Effector CD8-positive, alpha-beta T cell (primary cell): ENCODE measurements at regions not wholly inside any gene's neighbourhood (a gene's known extent, or its start where the extent isn't known, plus 50 kb on each side); places are given as distances from the start of the nearest gene placed in this dataset.
"Not testable (repeated sequence)": the region's sequence is repeated elsewhere in the genome, so short reads cannot be mapped to it uniquely, and the experiment has no call there.

Experiments
- DNase-seq: peaks from one replicate; lab custom pipeline; 2025; lab: John Stamatoyannopoulos, UW

DNA sequence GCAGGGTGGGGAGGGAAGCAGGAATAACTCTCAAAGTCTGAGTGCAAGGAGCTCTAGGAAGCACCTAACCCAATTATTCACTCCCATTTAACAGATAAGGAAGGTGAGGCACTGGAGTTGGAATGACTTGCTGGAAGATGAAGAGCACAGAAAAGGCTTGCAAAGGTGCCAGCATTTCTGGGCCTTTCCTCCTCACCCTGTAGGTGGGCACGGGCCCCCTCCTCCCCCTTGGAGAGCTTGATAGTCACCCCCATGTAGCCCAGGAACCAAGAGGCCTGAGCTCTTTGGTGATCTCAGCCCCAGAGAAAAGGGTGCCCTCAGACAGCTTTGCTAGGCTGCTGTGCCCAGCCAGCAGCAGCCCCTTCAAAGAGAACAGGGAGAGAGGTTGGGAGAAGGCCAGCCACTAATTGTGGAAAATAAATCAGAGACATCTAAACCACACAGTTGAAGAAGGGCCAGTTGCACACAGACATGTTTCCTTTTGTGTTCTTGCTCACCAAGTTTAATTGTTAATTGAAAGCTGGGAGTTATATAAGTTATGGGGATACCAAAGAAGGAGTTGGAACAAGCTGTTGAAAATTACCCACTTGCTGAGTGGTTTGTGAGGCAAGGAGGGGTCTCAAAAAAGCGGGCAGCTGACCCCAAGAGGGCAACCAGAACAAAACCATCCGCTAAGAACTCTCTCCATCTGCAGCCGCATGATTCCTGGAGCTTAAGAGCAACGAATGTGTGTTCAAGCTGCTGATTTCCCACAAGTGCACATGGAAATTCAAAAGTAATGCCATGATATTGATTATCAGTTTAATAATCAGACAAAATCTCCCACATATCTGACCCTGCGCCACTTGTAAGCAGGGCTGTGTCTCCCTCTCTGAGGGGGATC is 77.0 kb downstream of the MRPL14 start:
- no peak for DNase-seq

DNA sequence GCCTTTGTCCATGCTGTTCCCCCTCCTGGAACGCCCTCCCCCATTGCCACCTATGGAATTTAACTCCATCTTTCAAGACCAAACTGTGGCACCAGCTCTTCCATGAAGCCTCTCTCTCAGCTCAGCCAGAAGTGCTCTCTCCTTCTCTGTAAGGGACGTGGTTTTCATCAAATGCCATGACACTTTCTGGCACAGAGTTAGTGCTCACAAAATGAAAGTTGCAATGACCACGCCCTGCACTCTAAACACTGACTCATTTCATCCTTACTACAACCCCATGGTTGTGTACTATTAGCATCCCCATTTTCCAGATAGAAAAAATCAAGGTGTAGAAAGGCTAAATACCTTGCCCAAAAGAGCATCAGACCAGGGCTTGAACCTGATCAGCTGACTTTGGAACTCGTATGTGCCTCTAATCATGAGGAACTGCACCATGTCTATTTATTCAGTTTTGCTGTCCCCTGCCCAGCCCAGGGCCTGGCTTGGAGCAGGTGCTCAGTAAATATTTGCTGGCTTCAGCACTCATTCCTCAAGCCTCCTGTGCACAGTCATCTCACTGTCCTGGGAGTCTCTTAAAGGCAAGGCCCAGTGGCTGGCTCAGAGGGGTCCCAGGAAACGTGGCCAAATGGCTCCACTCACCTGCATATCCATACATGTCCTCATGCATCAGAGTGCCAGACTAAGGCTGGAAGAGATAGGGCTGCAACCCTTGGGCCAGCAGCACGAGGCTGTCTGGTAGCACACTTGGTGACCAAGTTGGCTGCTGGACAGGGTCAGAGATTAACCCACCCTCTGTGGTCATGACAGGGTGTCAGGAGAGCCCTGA is 77.9 kb downstream of the MRPL14 start:
- DNase-seq = no peak

DNA sequence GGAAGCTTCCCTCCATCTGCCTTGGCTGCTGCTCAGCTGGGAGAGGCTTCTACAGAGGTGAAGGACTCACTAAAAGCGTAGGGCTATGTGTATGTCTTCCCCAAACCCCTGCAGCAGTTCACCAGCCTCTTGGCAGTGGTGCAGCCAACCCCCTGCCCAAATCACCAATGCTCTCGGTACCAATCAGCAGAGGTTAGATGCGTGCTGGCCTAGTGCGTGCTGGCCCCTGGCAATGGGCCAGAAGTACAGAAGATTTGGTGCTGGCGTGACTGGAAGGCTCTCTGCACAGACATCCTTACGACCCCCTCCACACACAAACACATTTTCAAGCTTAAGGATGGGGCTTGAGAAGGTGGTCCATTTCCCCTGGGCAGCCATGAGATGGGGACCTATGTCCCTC is 79.0 kb downstream of the MRPL14 start:
- DNase-seq = no peak

DNA sequence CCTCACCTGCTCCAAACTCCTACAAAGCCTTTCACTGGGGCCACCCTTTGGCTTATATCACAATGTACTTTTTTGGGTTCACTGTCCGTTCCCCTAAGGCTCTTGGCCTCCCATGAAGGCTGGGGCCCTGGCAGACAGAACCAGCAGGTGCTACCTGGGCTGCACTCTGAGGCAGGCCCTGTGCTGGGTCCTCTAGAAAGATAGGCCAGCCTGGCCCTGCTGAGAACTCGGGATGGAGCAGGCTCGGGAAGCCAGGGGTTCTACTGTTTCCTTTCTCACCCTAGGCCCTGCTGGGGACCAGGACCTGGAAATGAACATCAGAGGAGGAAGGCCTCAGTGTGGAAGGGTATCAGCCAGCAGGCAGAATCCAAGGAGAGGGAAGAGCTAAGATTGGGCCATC is 79.5 kb downstream of the MRPL14 start:
- DNase-seq = no peak

DNA sequence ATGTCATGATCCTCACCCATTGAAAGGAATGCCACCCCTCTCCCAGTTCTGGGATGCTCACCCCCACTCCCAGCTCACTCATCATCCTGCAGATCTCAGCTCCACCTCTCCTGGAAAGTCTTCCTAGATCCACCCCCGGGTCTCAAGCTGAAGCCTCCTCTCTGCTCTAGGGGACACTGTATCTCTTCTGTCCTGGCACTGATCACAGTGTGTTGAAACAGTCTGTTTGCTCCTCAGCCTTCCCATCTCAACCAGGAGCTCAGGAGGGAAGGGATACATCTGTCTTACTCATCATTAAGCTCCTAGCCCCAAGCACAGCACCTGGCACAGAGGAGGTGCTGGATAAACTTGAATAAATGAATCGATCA is 80.1 kb downstream of the MRPL14 start:
- DNase-seq = no peak

DNA sequence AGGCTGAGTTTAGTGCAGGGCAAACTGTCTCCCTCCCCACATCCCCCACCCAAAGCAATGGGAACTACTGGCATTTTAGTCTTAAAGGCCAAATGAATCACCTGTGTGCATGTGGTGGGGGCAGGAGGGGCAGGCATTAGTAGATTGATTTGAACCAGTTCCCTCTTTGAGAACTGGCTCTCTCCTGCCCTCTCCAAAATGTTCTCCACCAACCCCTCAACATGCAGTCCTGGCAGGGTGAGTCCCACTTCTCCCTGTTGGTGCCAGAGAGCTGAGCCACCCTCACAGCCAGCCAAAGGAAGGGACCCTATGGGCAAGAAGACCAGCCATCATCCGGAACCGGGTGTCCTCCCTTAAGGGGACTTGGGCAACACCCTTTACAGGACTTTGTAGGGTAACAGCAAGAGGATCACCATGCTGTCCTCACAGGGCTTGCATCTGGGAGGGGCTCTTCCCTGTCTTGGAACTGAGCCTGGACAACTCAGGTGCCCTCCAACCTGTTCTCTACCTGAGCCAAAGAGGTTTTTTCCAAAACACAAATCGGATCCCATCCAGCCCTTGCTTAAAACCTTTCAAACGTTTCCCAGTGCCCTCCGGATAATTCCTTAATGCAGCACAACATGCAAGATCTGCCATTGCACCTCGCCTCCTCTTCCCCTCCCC is 80.6 kb downstream of the MRPL14 start:
- DNase-seq = no peak

DNA sequence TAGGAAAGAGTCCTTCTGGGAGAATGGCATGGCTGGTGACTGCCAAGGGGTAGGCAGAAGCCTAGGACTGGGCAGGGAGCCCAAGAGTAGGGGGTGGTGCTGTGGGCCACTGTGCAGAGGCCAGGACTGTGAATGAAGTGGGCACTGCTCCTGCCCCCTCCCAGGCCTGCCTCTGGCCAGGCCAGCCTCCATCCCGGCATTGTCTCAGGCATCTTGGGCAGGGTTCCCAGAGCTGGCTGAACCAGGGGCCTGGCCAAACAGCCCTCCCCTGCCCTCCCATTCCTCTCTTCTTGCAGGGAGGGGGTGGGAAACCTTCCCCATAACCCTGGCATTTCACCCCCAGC is 81.6 kb downstream of the MRPL14 start:
- no peak for DNase-seq

DNA sequence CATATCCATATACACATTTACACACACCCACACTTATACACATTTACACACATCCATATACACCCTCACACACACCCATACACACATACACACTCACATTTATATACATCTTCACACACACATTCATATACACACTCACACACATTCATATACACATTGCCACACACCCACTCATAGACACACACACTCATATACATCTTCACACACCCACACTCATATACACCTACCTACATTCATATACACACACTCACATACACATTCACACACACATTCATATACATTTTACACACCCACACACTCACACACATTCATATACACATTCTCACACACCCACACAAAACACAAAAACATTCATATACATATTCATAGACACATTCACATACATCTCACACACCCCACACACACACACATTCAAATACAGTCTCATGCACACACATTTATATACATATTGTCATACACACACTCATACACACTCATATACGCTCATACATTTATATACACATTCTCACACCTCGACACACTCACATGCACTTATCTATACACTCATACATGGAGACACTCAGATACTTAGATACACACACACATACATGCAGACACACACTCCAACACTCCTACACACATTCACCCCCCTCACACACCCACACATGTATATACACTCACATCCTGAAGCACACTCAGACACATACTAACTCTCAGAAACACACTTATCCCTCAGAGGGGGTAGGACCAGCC is 82.1 kb downstream of the MRPL14 start:
- DNase-seq = no peak

DNA sequence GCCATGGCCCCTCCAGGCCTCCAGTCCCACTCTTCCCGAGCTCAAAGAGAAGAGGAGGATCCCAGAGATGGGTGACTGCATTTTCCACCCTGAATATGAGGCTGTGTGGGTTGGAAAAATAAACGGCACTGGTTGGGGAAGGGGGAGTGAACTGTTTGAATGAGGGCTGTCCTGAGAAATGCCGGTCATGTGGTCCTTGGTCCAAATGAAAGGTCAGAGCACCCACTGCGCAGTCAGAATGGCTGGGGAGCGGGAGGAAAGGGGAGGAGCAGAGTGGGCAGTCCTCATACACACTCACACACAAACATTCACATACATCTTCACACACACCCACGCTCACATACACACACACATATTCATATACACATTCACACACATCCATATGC is 83.1 kb downstream of the MRPL14 start:
- DNase-seq = no peak

DNA sequence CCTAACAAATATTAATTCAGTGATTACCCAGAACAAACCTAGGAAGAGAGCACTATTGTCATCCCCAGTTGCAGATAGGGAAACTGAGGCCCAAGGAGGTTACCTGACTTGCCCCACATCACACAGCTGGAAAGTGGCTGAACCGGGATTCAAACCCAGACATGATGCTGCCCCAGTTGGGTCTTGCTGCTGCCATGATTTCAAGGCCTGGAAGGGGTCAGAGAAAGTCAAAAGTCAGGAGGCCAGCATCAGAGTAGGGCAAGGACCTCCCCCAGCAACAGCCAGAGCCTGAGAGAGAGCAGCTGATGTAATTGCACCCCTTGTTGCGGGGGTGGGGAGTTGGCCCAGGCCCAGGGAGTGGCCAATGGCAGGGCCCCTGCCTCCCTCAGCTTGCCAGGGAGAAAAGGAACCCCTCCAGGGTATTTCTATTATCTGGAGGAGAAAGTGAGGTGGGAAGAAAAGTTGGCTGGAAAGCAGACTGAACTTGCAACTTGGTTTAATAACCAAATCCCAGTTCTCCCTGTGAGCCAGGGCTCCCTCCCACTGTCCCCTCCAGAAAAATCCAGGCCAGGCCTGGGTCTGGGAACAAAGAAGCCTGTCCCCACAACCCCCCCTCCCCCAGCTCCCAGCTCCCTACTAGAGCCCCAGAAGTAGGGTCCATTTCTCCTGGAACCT is 83.6 kb downstream of the MRPL14 start:
- DNase-seq = no peak

DNA sequence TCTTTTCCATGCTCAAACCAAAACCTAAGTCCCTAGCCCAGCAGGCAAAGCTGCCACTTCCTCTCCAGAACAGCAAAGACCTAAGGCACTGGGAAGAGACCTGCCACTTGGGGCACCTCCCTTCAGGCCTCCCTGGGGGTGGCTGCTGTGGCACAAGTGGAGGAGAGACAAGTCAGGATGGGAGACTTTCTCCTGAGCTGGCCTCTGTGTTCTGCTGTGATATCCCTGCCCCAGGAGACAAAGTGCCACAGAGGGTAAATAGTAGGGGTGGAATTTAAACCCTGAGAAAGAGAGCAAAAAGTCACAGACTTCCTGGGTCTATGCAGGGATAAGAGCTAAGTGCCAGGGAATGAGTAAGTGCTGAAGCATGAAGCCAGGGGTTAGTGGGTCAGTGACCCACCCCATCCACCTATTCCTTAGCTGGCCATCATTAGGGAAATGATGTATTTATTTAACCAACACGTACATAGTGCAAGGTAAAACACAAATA is 84.2 kb downstream of the MRPL14 start:
- no peak for DNase-seq

DNA sequence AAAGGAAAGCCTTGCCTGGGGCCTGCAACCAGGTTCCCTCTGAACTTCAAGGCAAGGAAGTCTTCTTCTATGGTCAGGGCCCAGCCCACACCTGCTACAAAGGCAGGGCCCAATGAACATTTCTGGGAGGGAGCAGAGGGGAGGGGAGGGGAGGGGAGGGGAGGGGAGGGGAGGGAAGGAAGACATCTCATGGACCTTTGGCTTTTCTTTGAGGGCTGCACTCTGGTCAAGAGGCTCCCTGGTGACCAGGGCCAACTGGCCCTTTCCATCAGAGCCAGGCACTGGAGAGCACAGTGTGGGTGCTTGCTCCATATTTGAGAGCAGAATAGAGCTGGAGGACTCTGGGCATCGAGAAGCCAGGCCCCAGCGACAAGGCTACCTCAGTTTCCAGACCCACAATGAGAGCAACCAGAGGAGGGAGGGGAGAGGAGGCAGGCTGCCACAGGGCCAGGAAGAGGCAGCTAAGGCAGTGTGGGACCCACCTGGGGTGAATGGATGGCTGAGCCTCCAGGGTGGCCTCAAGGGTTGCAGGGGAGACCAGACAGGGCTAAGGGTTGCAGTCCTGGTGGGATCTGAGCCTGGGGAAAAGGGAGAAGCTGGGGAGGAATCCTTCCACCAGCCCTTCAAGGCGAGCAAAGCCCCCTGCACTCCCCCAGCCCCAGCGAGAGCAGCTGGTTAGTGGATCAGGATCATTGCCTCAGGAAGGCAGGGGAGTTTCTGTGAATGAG is 84.8 kb downstream of the MRPL14 start:
- DNase-seq = no peak

DNA sequence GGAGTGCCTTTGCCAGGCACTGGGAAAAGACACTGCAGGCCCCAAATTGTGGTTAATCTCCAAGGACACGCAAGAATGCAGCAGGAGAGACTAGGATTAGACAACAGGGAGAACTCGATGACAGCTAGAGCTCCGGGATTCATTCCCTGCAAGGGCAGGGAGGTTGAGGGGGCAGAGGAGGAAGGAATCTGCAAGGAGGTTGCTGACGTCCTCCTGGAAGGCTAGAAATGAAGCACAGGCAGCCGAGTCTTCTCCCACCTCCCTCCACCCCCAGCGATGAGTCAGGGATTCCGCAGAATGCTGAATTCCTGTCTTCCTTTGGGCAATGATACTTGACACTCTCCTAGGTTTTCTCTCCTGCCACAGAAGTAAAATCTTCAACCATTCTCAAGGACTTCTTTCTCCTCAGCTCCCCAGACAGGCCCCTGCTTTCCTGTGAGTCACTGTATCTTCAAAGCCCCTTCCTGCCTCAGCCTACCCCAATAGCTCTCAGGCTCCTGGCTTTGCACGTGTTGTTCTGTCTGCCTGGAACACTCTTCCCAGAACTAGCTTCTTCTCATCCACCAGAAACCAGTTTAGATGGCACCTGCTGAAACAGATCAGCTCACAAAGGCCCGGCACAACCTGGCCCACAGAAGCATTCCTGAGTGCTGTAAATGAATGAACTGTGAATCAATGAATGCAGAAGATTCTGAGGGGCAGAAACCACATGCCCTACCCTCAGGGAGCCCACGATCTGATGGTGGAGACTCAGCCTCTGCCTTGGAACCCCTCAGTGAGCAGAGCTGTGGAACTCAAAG is 85.6 kb downstream of the MRPL14 start:
- no peak for DNase-seq

DNA sequence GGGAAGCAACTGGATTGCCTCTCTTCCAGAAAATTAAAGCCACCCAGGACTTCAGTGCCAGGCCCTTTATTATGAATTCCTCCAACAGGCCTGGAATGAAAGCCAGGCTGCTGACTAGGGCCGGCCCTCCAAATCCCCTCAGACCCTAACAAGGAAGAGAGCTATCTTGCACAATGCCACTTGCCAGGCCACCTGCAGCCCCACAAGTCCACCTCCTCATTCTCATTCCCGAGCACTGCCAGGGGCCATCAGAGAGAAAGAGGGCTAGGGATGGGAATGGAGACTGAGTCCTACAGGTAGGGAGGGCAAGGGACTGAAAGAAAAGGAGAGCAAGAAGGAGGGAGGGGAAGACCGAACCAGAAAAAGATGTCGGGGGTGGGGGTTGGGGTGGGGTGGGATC is 86.5 kb downstream of the MRPL14 start:
- DNase-seq = no peak

DNA sequence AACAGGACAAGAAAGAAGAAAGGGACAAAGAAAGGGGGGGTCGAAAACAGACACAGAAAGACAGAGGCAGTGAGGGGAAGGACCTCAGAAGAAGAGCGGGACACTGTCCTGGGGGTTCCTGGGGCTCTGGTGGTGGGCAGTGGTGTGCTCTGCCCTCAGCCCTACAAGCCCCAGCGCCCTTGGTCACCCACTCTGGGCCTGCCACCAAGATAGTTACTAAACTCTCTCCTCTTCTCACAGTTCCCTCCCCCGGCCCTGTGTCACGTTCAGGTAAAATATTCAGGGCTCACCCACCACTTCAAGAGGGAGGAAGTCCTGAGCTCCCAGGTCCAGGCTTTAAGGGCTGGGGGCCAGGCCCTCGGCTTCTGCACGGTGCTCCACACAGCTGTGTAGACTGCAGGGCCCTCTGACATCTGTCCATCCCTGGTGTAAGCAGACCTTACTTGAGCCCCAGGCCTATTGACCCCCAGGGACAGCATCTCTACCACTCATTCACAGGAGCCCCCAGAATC is 87.4 kb downstream of the MRPL14 start:
- DNase-seq = no peak

DNA sequence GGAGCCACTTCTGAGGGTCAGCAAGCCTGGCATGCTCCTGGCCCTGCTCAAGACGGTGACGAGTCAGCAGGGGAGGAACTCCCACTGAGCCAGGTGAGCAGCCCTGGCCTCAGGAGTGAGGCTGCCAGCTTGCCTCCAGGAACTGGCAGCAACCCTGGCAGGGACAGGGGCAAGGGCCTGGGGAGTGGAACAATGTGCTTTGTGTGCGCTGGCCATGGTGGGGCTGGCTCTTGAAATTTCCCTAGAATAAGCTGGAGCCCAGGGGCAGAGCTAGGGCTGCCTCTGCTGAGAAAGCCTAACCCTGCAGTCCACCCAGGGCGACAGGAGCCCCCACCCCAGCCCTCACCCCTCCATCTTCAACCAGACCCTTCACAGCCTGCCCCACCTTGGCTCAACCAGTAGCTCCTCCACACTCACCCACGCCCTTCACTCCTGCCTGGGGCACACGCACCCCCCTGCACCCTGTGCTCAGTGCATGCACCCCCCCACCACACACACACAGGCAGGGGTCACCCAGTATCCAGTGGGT is 88.0 kb downstream of the MRPL14 start:
- no peak for DNase-seq

DNA sequence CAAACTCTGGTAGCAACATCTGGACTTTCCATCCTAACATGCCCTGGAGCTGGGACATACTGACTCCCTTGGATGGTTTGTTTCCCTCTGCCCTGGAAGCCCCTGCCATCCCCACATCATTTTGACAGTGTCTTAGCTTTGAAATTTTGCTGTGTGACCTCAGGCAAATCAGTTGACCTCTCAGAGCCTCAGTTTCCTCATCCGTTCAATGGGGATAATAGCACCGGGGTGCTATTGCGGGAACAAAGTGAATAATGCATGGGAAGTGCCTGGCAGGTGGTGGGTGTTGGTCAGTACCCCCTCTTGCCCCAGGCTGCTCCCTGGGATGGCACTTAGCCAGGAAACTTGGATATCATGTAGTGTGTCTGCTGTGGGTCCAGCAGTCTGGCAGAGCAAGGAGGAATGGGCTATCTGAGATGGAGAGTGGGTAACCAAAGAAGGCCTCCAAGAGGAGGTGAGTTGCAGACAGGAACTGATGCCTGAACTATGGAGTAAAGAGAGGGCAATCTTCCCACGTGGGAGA is 88.6 kb downstream of the MRPL14 start:
- no peak for DNase-seq

DNA sequence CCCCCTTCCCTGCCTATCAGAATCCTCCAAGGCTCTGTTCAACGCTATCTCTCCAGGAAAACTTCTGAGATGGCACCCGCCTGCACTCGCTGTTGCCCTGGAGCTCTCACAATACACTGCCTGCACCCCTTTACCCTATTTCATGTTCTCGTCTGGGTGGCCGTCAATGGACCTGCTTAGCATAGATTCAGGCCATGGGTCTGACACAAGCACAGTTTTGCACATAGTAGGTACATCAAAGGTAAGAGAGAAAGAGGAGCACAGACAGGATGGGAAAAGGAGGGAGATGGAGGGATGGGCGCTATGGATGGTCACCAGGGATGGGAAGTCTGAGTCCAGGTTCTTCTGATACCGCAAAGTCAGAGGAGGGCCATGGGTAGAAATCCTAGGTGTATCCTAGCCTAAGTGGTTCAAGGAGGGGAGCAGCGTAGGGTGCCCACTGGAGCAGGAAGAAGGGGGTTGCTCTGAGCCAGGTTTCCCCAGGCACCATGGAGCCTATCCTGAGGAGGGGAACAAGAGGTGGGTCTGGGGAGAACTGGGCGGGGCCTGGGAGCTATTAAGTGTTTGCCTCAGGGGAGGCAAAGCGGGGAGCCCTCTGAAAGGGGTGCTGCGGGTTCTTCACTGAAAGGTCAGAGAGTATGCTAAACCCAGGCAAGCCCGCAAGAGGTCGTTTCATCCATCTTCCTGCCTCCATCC is 89.3 kb downstream of the MRPL14 start:
- no peak for DNase-seq

DNA sequence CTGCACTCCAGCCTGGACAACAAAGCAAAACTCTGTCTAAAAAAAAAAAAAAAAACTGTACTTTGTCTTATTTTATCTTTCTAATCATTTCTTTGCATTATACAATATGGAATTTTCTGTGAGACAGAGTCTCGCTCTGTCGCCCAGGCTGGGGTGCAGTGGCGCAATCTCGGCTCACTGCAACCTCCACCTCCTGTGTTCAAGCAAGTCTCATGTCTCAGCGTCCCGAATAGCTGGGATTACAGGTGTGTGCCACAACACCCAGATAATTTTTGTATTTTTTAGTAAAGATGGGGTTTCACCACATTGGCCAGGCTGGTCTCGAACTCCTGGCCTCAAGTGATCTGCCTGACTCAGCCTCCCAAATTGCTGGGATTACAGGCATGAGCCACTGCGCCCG is 90.0 kb downstream of the MRPL14 start:
- not testable (repeated sequence) for DNase-seq
